Stimulated activated naive CD4-positive, alpha-beta T cell (primary cell): ENCODE measurements at regions not wholly inside any gene's neighbourhood (a gene's known extent, or its start where the extent isn't known, plus 50 kb on each side); places are given as distances from the start of the nearest gene placed in this dataset.

Source experiments
- DNase-seq, 6 experiments: peaks; one replicate each; lab custom pipeline; 2025; lab: John Stamatoyannopoulos, UW

DNA sequence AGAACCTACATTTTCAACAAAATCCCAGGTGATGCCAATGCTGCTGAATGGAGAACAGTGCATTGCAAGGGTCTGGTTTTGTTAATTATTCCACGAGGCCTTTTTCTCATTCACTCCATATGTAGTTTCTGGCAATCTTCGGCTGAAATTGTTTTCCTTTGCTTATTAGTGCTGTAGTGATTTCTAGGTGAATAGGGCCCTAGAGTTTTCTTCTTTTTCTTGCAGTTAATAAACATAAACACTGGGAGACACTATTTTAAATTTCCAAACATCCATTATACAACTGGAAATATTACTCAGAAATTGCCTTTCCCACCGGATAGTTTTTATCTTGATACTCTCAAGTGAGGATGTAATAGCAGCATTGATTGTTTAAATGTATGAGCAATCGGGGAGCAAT lies 435.6 kb downstream of the XPNPEP1 start:
- no peak for DNase-seq

DNA sequence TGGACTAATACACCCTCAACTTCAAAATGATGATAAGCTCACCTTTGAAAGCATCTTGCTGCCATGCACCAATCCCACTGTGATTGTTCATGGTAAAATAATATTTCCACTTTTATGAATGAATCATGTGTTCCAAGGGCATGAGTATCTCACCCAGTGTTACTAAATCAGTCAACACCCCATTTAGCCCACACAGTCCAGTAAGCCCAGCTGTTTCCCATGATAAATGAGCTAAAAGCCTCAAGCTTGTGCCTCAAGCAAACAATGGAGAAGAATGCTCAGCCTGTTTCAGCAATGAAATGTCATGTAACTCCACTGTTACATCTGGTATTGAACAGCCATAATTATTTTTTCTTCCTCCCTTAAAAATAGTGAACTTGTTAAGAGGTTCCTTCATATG lies 442.5 kb downstream of the XPNPEP1 start:
- DNase-seq = no peak

DNA sequence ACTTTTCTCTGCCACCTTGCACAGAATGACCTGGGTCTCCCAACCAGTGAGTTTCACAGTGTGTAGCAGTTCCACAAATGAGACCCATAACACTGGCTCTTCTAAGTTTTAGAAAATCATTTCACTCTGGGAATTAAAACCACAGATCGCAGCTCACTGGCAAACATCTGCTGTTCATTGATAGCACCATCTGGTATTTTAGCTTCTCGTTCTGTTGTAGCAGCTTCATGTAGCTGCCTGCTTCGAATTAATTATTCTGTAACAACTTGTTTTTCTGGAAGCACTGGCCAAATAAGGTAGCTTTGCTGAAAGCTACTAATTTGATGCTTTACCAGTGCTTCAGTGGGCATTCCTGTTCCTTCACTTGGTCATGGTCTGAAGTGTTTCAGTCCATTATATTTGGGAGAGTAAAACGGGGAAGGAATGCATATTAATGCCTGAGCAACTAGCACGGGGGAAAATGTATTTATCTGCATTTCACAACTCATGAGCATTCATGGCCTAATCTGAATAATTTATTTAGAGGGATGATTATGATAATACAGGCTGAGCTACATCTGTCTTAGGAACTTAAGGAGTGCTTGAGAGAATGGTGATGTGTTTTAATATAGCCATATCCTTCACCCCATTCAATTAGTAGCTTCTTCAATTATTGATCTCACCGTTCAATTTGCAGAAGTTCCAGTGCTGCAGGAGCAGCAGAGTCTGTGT lies 447.4 kb downstream of the XPNPEP1 start:
- DNase-seq = no peak

DNA sequence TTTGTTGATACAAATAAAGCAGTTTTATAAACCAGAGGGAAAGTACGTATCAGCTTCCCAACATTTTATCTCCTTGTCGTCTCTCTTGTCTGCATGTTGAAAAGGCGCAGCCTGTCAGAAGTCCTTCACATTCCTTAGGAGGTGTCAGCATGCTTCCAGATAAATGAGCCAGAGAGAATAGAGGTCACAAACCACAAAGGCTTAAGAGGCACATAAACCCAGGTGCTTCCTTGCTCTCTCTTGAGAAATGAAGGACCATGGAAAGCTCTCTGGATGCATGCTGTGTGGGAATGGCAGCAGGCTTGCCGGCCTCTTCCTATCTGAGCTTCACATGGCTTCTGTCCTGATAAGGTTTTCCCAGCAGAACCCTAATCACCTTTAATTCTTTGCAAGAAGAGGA lies 448.5 kb downstream of the XPNPEP1 start:
- DNase-seq = no peak

DNA sequence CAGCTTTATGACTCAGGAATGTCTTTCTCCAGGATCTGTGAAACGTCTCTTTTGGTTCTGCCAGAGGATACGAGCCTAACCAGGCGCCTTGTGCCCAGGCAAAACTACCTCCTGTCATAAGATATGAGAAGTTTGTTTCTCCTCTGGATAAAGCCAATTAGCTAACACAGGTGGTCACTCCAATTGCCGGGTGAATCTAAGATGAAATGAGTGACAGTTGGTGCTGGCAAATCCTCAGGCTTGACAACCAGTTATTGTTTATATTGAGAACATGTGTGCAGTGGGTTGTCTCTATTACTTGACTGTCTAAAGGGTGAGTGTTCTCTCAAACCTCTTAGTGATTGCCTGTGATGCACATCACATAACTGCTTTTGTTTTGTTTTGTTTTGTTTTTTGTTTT lies 449.1 kb downstream of the XPNPEP1 start:
- DNase-seq = no peak

DNA sequence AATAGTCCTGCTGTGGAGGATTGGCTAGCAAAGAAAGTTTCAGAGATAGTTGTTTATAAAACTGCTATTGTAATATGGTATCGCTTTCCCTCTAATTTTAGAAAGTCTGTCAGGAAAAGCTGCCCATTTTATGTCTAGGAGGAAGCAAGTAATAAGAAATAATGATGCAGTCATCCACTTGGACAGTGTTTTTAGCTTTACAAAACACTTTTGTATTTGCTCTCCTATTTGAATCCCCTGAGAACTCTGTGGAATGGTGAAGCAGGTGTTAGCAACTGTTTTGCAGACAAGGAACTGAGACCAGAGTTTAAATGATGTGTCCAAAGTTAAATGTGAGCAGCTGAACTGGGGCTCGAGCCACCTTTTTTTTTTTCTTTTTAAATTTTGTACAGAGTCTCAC lies 455.8 kb downstream of the XPNPEP1 start:
- DNase-seq = no peak

DNA sequence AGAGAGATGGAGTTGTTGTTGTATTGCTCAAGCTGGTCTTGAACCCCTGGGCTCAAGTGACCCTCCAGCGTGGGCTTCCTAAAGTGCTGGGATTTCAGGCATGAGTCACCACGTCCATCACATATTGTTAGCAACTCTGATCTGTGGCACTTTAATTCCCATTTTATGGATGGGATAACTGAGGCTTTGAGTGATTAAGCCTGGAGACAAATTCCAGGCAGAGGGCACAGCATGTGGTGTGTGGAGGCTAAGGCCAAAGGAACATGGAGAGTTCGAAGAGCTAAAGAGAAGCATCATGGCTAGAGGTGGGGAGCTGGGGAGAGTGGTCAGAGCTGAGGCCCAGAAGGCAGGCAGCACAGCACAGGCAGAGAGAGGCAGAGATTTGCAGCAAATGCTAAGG lies 458.4 kb downstream of the XPNPEP1 start:
- no peak for DNase-seq

DNA sequence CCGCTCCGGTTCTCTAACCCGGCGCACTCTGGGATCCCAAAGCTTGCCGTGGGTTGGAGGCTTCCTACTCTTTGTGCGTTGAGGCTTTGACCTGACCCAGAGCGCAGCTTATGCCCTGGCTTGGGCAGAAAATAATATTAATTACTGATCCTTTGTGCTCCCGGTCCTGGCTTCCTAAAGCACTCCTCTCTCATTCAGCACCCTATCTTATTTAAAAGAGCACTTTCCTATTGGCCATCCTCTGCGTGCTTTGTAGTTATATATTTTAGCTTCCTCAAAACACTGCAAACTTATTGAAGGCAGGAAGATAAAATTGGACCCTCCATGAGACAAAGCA lies 466.0 kb downstream of the XPNPEP1 start:
- no peak for DNase-seq

DNA sequence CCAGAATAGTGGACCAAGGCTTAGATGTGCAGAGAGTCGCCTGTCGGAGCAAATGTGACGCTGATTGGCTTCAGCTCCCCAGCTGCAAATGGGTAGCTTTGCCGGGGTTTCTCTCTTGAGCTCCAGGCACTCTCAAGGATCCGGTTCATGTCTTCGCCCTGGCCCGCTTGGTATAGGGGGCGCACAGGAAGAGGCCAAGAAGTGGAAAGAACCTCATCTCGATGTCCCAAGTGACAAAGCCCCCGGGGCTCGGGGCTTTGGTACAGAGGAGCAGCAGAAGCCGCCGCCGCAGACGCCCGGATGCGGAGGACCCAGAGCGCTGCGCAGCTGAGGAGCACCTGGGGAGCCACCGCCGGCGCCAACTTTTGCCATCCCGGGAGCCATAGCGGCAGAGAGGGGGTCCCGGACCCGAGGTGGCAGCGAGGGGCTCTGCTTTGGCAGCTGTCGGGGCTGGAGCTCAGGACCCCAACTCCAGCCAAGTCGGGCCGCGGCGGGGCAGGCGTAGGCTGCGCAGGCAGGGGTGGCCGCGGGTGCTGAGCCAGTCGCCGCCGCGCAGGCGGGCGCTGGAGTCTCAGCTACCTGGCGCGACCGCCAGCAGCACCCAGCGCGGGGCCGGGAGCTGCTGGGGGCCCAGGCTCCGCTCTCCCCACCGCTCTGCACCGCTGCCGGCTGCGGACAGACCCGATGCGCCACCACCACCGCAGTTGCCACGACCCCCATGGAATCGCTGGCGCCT lies 466.6 kb downstream of the XPNPEP1 start:
- DNase-seq = no peak

DNA sequence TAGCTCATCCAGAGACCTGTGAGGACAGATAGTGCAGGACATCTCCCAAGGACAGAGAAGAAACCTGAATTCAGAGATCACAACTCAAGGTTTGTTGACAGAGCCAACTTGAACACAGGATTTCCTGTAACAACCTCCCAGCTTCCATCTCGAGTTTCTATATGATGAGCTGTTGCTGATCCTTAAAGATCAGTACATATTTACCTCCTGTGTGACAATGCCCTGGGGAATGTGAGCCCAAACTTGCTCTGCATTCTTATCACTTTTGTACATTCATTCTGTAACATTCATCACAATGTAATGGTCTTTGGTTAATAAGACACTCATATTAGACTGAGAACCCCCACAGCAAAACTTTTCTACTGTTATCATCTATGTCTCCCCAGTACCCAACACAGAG lies 468.6 kb downstream of the XPNPEP1 start:
- DNase-seq = no peak

DNA sequence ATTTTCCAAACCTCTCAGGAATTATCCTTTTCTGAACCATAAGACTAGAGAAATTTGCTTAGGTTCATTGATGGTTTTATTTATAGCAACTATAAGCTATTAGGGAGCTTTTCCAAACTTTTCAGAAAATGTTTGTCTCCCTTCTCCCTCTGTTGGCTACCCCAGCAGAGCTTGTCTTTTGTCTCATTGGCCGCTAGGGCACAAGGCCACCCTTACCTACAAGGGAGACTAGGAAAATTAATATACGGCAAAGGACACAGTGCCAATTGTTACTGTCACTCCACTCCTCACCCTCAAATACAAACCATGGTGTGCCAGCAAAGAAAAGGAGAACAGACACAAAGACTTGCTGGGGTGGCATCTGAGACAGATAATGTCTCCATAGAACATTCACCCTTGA lies 471.4 kb downstream of the XPNPEP1 start:
- DNase-seq = no peak

DNA sequence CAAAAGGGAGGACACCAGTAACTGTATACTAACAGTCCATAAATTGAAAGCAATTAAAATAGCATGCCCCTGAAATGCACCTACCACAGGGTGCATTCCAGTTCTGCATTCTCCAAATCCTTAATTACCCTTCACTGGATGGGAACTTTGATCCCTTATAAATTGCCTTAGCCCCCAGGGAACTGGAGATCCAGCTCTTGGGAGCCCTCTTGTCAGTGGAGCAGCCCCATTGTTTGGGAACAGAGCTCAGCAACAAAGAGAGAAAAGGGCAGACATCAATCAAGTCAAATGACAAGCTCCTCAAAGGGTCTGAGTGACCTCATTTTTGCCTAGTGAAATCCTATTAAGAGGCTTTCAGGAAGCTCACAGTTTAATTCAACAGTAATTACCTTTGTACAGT lies 472.6 kb downstream of the XPNPEP1 start:
- DNase-seq = no peak

DNA sequence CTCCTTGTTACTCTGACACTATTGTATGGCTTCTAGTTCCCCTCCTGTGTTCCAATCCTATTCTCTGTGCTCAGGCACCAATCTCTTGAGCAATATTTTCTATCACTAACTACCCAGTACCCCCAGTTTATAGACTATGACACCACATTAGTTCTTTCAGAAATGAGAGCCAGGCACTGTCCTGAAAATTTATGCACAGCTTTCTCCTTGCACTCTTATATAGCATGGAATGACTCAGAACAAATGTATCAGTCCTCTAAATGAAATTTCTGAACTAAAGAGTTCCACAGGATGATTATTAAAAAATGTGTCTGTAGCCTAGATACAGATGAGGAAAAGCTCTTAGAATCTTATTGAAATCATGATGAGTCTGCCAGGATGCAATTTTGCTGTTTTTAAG lies 489.9 kb downstream of the XPNPEP1 start:
- DNase-seq = no peak

DNA sequence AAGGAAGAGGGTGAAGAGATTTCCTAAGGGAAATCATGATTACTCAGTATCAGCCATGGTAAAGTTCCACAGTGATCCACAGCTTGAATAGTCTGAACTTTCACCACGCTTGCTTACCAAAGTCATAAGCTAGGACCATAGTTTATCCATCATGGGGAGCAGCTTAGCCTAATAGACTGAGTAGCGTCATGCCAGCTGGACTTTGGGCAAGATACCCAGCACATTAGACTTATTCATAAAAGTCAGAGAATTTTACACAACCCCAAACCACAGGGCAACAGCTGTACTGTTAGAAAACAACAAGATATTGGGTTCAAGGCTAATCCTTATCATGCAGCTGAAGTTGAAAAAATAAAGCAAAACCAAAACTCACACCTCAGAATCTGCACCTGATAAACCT lies 491.0 kb downstream of the XPNPEP1 start:
- no peak for DNase-seq

DNA sequence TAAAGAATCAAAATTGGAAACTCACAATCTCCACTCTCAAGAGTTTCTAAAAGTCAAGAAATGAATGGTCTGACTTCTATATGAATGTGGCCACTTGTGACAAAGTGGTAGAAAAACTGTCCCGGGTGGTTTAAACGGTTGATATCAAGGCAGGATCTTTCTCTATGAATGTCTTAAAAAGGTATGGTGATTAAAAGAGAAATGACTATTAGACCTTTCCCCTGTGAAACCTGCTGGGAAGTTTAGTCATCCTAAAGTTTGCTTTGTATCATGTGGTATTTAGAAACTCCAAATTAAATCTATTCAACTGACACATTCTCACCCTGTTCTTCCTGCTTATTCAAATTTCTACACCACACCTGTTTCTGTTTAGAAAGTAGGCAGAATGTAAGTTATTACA lies 492.5 kb downstream of the XPNPEP1 start:
- no peak for DNase-seq

DNA sequence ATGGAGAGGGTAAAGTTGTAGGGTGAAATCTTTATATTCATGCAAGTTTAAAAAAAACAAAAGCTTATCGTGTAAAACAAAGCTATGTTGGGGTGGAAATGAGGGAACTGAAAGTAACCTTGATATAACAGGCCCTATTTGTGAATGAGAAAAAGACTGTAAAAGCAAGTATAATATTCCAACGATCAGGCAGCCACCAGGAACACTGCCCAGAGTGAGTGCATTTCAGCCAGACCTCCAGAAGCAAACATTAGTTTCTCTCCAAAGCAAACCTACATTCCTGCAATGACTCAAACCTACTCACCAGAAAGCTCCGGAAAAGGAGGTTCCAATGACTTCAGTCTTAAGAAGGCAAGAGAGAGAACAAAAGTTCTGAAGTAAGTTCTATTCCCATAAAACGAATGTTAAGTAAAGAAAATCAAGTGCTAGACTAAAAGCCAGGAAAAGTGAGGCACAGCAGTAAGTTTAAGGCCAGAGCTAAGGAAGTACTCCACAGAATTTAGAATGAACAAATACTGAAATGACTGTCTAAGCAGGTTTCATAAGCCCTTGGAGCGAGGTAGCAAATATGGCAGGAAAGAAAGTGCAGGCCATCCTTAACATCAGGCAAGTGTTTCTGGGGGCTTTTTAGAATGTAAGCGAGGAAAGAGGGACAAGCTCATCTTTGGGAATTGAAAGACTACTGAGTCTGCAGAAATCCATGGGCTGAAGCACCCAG lies 493.1 kb downstream of the XPNPEP1 start:
- DNase-seq = no peak

DNA sequence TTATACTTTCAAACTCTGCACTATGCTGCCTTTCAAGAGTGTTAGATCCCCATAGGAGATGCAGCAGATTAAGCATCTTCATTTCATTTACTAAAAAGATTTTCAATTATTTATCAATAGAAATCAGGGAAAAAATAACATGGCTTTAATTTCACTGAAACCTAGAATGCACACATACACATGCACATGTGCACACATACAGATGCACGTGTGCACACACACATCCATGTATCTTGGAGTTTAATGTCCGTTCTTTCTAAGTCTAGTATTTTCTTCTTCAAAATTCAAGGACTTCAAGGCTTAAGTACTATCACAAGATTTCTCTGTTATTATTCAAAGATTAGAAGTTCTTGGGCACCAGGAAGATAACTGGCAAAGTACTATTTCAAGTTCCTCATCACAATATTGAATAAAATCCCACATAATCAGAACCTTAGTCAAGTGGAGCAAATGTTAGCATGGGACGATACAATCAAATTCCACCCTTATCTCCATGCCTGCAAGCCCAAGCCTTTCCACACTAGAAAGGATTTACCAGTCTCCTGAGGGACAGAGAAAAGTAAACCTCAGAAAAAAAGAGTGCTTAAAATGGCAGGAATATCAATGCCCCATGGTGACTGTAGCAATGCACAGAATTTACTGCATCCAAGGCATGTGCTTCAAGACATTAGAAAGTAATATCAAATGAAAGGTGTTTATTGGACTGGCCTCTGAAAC lies 494.4 kb downstream of the XPNPEP1 start:
- DNase-seq = no peak

DNA sequence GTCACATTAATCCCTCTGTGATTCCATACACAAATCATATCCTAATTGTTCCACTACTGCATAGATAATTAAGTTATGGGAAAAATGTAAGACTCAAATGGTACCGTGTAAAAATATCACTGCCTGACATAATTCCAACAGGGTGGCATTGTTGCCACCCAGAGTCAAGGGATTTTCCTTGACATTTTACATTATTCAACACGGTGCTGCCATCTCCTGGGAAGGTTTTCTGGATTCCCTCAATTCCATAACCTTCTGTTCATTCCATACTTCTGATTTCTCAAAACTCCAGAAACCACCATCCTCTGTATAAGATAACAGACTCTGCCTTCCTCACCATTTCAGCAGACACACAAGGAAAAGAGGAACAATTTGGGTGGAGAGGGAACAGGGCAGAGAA lies 495.9 kb downstream of the XPNPEP1 start:
- DNase-seq = no peak

DNA sequence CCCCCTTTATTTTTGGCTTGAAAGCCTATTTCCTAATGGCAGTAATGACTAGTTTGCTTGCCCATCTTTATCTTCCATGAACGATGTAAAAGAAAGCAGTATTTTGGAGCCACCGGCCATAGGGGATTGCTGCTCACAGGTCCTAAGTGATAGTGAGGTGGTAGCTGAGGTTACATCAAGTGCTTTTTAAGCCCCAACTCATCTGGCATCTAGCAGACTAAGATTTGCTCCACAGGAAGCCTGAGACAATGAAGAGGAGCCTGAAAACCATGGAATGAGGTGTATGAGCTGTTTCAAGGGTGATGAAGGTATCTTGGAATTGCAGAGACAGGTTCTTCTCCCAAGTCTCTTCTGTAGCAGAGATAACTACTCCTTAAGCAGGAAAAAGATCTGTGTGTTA lies 496.3 kb downstream of the XPNPEP1 start:
- no peak for DNase-seq

DNA sequence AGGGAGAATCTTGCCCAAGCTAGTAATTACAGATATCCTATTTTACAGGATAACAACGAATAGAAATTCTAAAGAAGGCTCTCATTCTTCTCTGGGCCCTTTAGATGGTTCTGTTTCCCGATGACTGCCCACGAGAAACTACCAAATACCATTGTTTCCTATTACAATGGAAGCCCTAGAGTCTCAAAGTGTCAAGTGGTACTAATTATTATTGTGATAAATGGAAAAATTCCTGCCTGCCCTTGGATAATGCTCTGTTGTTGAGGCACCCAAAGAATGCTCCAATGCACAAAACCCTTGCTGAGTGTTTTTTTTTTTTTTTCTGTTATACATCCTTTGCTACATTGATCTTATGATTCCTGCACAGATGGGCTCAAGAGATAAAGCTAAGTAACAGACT lies 504.5 kb downstream of the XPNPEP1 start:
- no peak for DNase-seq

DNA sequence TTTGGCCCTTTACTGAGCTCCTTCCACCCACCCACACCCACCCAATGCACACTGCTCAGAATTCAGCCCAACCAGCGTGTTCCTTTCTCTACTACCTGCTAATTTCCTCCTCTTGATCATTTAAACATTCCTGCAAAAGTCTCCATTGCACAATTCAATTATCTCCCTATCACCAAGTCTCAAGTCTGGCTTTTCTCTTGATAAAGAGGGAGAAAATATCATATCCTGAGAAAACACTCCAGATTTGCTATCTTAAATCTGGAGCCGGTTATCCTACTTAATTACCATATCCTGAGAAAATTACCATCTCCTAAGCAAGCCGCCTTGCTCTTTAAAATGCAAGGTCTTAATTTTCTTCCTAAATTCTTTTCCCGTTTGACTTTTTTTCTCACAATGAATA lies 505.5 kb downstream of the XPNPEP1 start:
- DNase-seq = no peak

DNA sequence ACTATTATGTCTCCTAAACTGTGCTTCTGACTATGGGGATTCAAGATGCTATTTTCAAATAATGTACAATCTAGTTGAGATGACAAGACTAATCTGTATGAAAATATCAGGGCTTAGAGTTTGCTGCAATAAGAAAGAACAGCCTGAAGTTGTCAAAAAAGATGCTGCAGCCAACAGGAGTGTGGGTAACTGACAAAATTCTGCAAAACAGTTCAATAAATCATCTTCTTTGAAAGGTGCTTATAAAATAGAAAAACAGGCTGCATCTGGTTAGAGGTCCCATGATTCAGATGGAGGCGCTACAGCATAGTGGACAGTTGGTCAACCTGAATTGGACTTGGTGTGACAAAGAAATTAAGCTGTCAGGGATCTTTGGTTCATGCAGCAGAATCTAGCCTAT lies 511.0 kb downstream of the XPNPEP1 start:
- no peak for DNase-seq

DNA sequence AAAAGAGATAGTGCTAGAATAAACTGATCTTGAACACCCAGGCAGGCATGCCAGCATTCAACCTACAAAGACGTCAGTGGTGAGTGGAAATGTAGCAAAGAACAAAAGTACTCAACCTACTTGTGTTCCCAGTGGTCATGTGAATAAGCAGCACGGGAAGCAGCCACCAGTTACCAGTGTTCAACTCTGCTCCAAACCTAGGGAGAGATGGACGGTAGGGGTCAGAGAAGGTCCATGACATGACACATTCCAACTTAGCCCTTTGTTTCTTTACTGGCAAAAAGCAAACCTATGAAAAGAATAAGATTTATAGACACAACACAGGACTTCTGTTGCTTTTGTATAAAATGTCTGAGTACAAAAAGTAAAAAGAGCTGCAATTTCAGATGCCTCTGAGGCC lies 511.4 kb downstream of the XPNPEP1 start:
- no peak for DNase-seq
